ENCODE measurements at regions not wholly inside any gene's neighbourhood (a gene's known extent, or its start where the extent isn't known, plus 50 kb on each side); places are given as distances from the start of the nearest gene placed in this dataset.

DNA sequence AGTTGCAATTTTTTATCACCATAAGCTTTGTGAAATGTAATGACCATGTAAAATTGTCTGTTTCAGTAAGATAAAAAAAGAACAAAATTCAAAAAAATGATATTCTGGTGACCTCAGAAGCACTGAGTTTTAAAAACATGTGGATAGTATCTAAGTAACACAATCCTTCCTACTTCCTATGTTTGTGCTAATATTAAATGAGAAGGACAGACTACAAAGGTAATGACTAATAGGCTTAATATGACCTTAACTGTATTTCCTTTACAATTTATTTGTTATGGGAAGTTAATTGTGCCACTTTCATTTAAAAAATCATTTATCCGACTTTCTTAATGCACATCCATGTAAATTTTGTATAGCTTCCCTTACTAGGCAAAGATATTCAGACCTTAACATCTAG is 1030.4 kb upstream of the ATXN8OS start:
- H3K9me3 ChIP-seq, result no peaks in the 10 kb centered on the region
- no peak overlapping the region for H3K27ac ChIP-seq (ENCODE audit: low read depth in 2 of 2, low read length in 1 of 2)
- H3K9ac ChIP-seq, result no peak overlapping the region
- H3K4me1 ChIP-seq (ENCODE audit: control insufficient read depth in 1 of 2, insufficient read depth in 2 of 2, low read depth in 1 of 2, low read length in 1 of 2), result no peaks in the 10 kb centered on the region
- H3K4me2 ChIP-seq, result no peak overlapping the region
- no peaks in the 10 kb centered on the region for H4K20me1 ChIP-seq (ENCODE audit: insufficient read depth)
- POLR2A ChIA-PET, result no interaction called here
- H3K36me3 ChIP-seq (replicated peaks in 1 of 2; ENCODE audit: control insufficient read depth in 1 of 2, insufficient read depth in 2 of 2, low read length in 1 of 2), result no peaks in the 10 kb centered on the region
- no peak overlapping the region for H2AFZ ChIP-seq (ENCODE audit: low read depth)
- CTCF ChIA-PET, result interaction anchor here (0.9 kb wide), 1 partner anchor 16 kb away, joined by 3 read pairs; no protein-coding TSS in a partner anchor
- no peak overlapping the region for H3K4me3 ChIP-seq (ENCODE audit: low read depth in 2 of 2, low read length in 1 of 2)
- H3K79me2 ChIP-seq (ENCODE audit: insufficient read depth), result no peaks in the 10 kb centered on the region
- no peaks in the 10 kb centered on the region for H3F3A ChIP-seq (replicated peaks; ENCODE audit: insufficient read depth)
- no peak for DNase-seq
- WGBS (ENCODE audit: low lambda C conversion rate), result 30% methylated on average over 1 of the region's 1 CpG
- TF ChIP-seq CHD2 (IDR thresholded peaks at IDR 0.05; ENCODE audit: low read length, partially characterized antibody), result no peak
- TF ChIP-seq YY1 (IDR thresholded peaks at IDR 0.05; ENCODE audit: low read depth), result no peak
- TF ChIP-seq, protein P1, sequence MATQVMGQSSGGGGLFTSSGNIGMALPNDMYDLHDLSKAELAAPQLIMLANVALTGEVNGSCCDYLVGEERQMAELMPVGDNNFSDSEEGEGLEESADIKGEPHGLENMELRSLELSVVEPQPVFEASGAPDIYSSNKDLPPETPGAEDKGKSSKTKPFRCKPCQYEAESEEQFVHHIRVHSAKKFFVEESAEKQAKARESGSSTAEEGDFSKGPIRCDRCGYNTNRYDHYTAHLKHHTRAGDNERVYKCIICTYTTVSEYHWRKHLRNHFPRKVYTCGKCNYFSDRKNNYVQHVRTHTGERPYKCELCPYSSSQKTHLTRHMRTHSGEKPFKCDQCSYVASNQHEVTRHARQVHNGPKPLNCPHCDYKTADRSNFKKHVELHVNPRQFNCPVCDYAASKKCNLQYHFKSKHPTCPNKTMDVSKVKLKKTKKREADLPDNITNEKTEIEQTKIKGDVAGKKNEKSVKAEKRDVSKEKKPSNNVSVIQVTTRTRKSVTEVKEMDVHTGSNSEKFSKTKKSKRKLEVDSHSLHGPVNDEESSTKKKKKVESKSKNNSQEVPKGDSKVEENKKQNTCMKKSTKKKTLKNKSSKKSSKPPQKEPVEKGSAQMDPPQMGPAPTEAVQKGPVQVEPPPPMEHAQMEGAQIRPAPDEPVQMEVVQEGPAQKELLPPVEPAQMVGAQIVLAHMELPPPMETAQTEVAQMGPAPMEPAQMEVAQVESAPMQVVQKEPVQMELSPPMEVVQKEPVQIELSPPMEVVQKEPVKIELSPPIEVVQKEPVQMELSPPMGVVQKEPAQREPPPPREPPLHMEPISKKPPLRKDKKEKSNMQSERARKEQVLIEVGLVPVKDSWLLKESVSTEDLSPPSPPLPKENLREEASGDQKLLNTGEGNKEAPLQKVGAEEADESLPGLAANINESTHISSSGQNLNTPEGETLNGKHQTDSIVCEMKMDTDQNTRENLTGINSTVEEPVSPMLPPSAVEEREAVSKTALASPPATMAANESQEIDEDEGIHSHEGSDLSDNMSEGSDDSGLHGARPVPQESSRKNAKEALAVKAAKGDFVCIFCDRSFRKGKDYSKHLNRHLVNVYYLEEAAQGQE (IDR thresholded peaks at IDR 0.05; ENCODE audit: low read depth, low read length), result no peak
- no peak for TF ChIP-seq RAD21 (IDR thresholded peaks at IDR 0.05; ENCODE audit: low read length)
- TF ChIP-seq, protein P2, sequence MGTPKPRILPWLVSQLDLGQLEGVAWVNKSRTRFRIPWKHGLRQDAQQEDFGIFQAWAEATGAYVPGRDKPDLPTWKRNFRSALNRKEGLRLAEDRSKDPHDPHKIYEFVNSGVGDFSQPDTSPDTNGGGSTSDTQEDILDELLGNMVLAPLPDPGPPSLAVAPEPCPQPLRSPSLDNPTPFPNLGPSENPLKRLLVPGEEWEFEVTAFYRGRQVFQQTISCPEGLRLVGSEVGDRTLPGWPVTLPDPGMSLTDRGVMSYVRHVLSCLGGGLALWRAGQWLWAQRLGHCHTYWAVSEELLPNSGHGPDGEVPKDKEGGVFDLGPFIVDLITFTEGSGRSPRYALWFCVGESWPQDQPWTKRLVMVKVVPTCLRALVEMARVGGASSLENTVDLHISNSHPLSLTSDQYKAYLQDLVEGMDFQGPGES (IDR thresholded peaks at IDR 0.05; ENCODE audit: low read depth, low read length), result no peak
- no peak for TF ChIP-seq SIN3A (IDR thresholded peaks at IDR 0.05; ENCODE audit: borderline replicate concordance, low read depth, low read length)
- TF ChIP-seq EP300 (IDR thresholded peaks at IDR 0.05; ENCODE audit: borderline replicate concordance in 1 of 2, low read depth in 1 of 2, low read length in 1 of 2), result no peak
- TF ChIP-seq FOXM1 (IDR thresholded peaks at IDR 0.05; ENCODE audit: low read depth), result no peak
- TF ChIP-seq, protein P3, sequence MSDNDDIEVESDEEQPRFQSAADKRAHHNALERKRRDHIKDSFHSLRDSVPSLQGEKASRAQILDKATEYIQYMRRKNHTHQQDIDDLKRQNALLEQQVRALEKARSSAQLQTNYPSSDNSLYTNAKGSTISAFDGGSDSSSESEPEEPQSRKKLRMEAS (IDR thresholded peaks at IDR 0.05; ENCODE audit: low read depth), result no peak
- no peak for TF ChIP-seq TAF1 (IDR thresholded peaks at IDR 0.05; ENCODE audit: borderline replicate concordance, low read depth, low read length)
- TF ChIP-seq MXI1 (IDR thresholded peaks at IDR 0.05; ENCODE audit: low read depth, low read length), result no peak
- no peak for TF ChIP-seq FOXJ3 (CRISPR knock-in tag; IDR thresholded peaks at IDR 0.05)
- no peak for TF ChIP-seq NFIC (IDR thresholded peaks at IDR 0.05; ENCODE audit: borderline replicate concordance)
- no peaks in the 10 kb centered on the region for H3K9me2 ChIP-seq
- no peaks in the 10 kb centered on the region for H3K27me3 ChIP-seq (ENCODE audit: insufficient read depth)

Data from SK-N-SH (cell line).